ENCODE measurements at regions not wholly inside any gene's neighbourhood (a gene's known extent, or its start where the extent isn't known, plus 50 kb on each side); places are given as distances from the start of the nearest gene placed in this dataset.

DNA sequence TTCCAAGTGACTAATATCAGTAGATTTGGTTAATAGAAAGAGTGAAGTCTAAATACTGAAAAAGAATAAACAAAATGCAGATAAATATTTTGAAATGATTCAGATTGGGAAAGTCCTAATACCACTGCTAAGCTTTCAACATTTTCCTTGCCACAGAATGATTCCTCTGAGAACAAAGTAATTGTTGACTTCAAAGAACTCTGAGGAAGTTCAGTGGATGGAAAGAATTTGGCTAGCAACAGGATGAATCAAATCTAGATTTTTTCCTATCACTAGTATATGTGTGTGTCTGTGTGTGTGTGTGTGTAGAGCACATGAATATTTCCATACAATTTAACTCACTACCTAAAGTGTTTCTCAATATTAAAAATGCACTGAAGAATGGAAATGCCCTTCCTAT lies 107.9 kb upstream of the PREP start:
- TF ChIP-seq, protein P1, sequence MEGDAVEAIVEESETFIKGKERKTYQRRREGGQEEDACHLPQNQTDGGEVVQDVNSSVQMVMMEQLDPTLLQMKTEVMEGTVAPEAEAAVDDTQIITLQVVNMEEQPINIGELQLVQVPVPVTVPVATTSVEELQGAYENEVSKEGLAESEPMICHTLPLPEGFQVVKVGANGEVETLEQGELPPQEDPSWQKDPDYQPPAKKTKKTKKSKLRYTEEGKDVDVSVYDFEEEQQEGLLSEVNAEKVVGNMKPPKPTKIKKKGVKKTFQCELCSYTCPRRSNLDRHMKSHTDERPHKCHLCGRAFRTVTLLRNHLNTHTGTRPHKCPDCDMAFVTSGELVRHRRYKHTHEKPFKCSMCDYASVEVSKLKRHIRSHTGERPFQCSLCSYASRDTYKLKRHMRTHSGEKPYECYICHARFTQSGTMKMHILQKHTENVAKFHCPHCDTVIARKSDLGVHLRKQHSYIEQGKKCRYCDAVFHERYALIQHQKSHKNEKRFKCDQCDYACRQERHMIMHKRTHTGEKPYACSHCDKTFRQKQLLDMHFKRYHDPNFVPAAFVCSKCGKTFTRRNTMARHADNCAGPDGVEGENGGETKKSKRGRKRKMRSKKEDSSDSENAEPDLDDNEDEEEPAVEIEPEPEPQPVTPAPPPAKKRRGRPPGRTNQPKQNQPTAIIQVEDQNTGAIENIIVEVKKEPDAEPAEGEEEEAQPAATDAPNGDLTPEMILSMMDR (IDR thresholded peaks at IDR 0.05), result no peak
- TF ChIP-seq EZH2 (IDR thresholded peaks at IDR 0.05; ENCODE audit: borderline replicate concordance, insufficient read depth, low read depth, low read length, poor library complexity, severe bottlenecking), result no peak
